CD4-positive, alpha-beta T cell treated with Interleukin-17A for 1 hour (primary cell): ENCODE measurements at regions not wholly inside any gene's neighbourhood (a gene's known extent, or its start where the extent isn't known, plus 50 kb on each side); places are given as distances from the start of the nearest gene placed in this dataset.

Source experiments
- DNase-seq: peaks from one replicate; pipeline ENCODE4 v3.0.0-alpha.2; 2020

GRCh38 chr7:46707973-46708372 is 786.9 kb upstream of the IGFBP3 start:
- DNase-seq, result no peak

GRCh38 chr7:46705386-46706255 is 784.5 kb upstream of the IGFBP3 start:
- no peak for DNase-seq

GRCh38 chr7:46696741-46697140 is 775.7 kb upstream of the IGFBP3 start:
- DNase-seq, result no peak

- DNase-seq, result no peak
Measured at GRCh38 chr7:46695051-46695708, 774.1 kb upstream of the IGFBP3 start.

GRCh38 chr7:46694058-46694457 is 773.0 kb upstream of the IGFBP3 start:
- no peak for DNase-seq

- no peak for DNase-seq
Measured at GRCh38 chr7:46687203-46687602, 766.1 kb upstream of the IGFBP3 start.

GRCh38 chr7:46685051-46685450 is 764.0 kb upstream of the IGFBP3 start:
- no peak for DNase-seq

GRCh38 chr7:46682836-46683624 is 762.0 kb upstream of the IGFBP3 start:
- no peak for DNase-seq

GRCh38 chr7:46681865-46682503 is 760.9 kb upstream of the IGFBP3 start:
- DNase-seq, result no peak

- no peak for DNase-seq
Measured at GRCh38 chr7:46680147-46680546, 759.1 kb upstream of the IGFBP3 start.

GRCh38 chr7:46679671-46680070 is 758.6 kb upstream of the IGFBP3 start:
- no peak for DNase-seq

- DNase-seq, result no peak
Measured at GRCh38 chr7:46678421-46678820, 757.3 kb upstream of the IGFBP3 start.

- no peak for DNase-seq
Measured at GRCh38 chr7:46675456-46675855, 754.4 kb upstream of the IGFBP3 start.

- DNase-seq, result no peak
Measured at GRCh38 chr7:46672861-46673260, 751.8 kb upstream of the IGFBP3 start.

- no peak for DNase-seq
Measured at GRCh38 chr7:46671108-46671769, 750.2 kb upstream of the IGFBP3 start.

GRCh38 chr7:46669028-46669427 is 748.0 kb upstream of the IGFBP3 start:
- no peak for DNase-seq

- no peak for DNase-seq
Measured at GRCh38 chr7:46664453-46664852, 743.4 kb upstream of the IGFBP3 start.

- no peak for DNase-seq
Measured at GRCh38 chr7:46663025-46663424, 742.0 kb upstream of the IGFBP3 start.

GRCh38 chr7:46661431-46661830 is 740.4 kb upstream of the IGFBP3 start:
- DNase-seq, result no peak

- no peak for DNase-seq
Measured at GRCh38 chr7:46660402-46660980, 739.4 kb upstream of the IGFBP3 start.

- no peak for DNase-seq
Measured at GRCh38 chr7:46658281-46658680, 737.2 kb upstream of the IGFBP3 start.
